HepG2 (cell line): ENCODE measurements at regions not wholly inside any gene's neighbourhood (a gene's known extent, or its start where the extent isn't known, plus 50 kb on each side); places are given as distances from the start of the nearest gene placed in this dataset.

Experiments used
- ATAC-seq: fragments of 200-7000 bp; cut with Tn5 transposase; 3 replicates; pipeline ENCODE4 v1.9.1; 2020; ENCODE audit warnings: mild to moderate bottlenecking, moderate library complexity
- BruUV-seq: library from RNA; stranded (reverse); fragments of 400-500 nt; replicated peaks from 2 replicates; lab custom pipeline; 2021; lab: Mats Ljungman, UMichigan
- CTCF ChIA-PET: fragments of 300-600 bp; formaldehyde crosslinking; extraction: SDS; loops from one replicate; lab custom pipeline; 2021; ENCODE audit warnings: low total read pairs, inconsistent platforms, low intra/inter-chr PET ratio; lab: Yijun Ruan, JAX
- POLR2A ChIA-PET: fragments of 350-600 bp; sonication (Branson Sonifier 250); formaldehyde crosslinking; loops from one replicate; lab custom pipeline; 2020; ENCODE audit warnings: antibody characterized with exemption, inconsistent platforms; lab: Yijun Ruan, JAX
- DNase-seq: peaks from one replicate; pipeline ENCODE4 v3.0.0-alpha.2; 2015; ENCODE audit warnings: low spot score
- FAIRE-seq: peaks from 3 replicates; lab custom pipeline; 2011; peaks lifted over from hg19 to GRCh38; lab: Jason Lieb, UNC
- H2AFZ ChIP-seq: one replicate; pipeline ENCODE4 v1.6.1; 2011; ENCODE audit warnings: low read length, inconsistent platforms
- H3K27ac ChIP-seq: fragments of 300-600 bp; 3 replicates; pipeline ENCODE4 v1.8.0; 2011; ENCODE audit warnings: mixed run types, mild to moderate bottlenecking, mixed read lengths, low read length, inconsistent platforms; ENCODE audit not compliant: insufficient read depth; ENCODE audit errors: extremely low read length
- H3K27me3 ChIP-seq, 2 experiments: fragments of 200-600 bp in 1 of 2; 2 replicates in 1 of 2; 3 replicates in 1 of 2; pipeline versions ENCODE4 v1.6.0 to v1.8.0; 2011; ENCODE audit warnings: low read length in 2 of 2, mild to moderate bottlenecking in 2 of 2, moderate library complexity in 2 of 2, inconsistent platforms in 1 of 2; ENCODE audit not compliant: insufficient read depth in 2 of 2, control insufficient read depth in 1 of 2
- H3K36me3 ChIP-seq, 2 experiments: fragments of 200-600 bp in 1 of 2; replicated peaks in 1 of 2; 2 replicates in 1 of 2; 3 replicates in 1 of 2; pipeline versions ENCODE4 v1.5.1 to v1.8.0; 2011; ENCODE audit warnings: low read length in 2 of 2, inconsistent platforms in 1 of 2; ENCODE audit not compliant: insufficient read depth in 2 of 2, control insufficient read depth in 1 of 2
- H3K4me1 ChIP-seq: 2 replicates; pipeline ENCODE4 v1.5.1; 2012; ENCODE audit warnings: low read length, inconsistent platforms; ENCODE audit not compliant: insufficient read depth
- H3K4me2 ChIP-seq: 2 replicates; pipeline ENCODE4 v1.6.0; 2011; ENCODE audit warnings: low read depth, low read length, inconsistent platforms
- H3K4me3 ChIP-seq, 3 experiments: fragments of 200-600 bp in 1 of 3; sonication (generic), shearing (Covaris generic) in 1 of 3; replicated peaks in 1 of 3; 2 replicates each; pipeline ENCODE4 v1.5.1; 2011 to 2016; ENCODE audit warnings: low read length in 3 of 3, inconsistent platforms in 2 of 3, low read depth in 2 of 3, mild to moderate bottlenecking in 2 of 3, control low read depth in 1 of 3, mixed read lengths in 1 of 3; ENCODE audit not compliant: insufficient read depth in 1 of 3
- H3K79me2 ChIP-seq: one replicate; pipeline ENCODE4 v1.6.1; 2011; ENCODE audit warnings: low read length, inconsistent platforms; ENCODE audit not compliant: insufficient read depth
- H3K9ac ChIP-seq: 2 replicates; pipeline ENCODE4 v1.6.0; 2011; ENCODE audit warnings: mild to moderate bottlenecking, low read depth, low read length, inconsistent platforms; ENCODE audit not compliant: insufficient read depth
- H3K9me3 ChIP-seq: 2 replicates; pipeline ENCODE4 v1.5.1; 2012; ENCODE audit warnings: mild to moderate bottlenecking, low read length
- H4K20me1 ChIP-seq: 2 replicates; pipeline ENCODE4 v1.6.0; 2011; ENCODE audit warnings: inconsistent platforms, mild to moderate bottlenecking, low read length, moderate library complexity; ENCODE audit not compliant: insufficient read depth
- MED8 ChIP-seq: sonication (generic); formaldehyde crosslinking; IDR thresholded peaks from 2 replicates; pipeline ENCODE4 v1.8.1; 2023; ENCODE audit warnings: mild to moderate bottlenecking, missing genetic modification reagents; ENCODE audit not compliant: insufficient replicate concordance
- RFX3 ChIP-seq: IDR thresholded peaks from 2 replicates; pipeline ENCODE4 v1.6.1; 2016; ENCODE audit warnings: missing biosample characterization, missing genetic modification reagents
- ZNF124 ChIP-seq: sonication (generic); formaldehyde crosslinking; IDR thresholded peaks from 2 replicates; pipeline ENCODE4 v1.4.0; 2020; ENCODE audit warnings: missing genetic modification reagents
- ZNF263 ChIP-seq: sonication (generic); formaldehyde crosslinking; IDR thresholded peaks from 2 replicates; pipeline ENCODE4 v1.4.0; 2020; ENCODE audit warnings: missing genetic modification reagents
- WGBS: methylation state at CpG from one replicate; pipeline ENCODE4 v1.1.6; 2017; ENCODE audit warnings: low lambda C conversion rate; 5-methylcytosine and 5-hydroxymethylcytosine counted together
- in situ Hi-C: cut with HindIII; loops from 2 replicates; pipeline ENCODE4 v1.10.0; 2017; ENCODE audit warnings: low pct_unique_long_range_greater_than_20kb; ENCODE audit not compliant: extremely low pct_ligation_motif_present
- intact Hi-C: fragments of 100-400 bp; cut with micrococcal nuclease; formaldehyde crosslinking; loops from one replicate; pipeline ENCODE4 v1.10.0; 2022; ENCODE audit not compliant: unreplicated experiment
- TF ChIP-seq, protein P1 (sequence below): sonication (generic); formaldehyde crosslinking; IDR thresholded peaks from 2 replicates; pipeline ENCODE4 v1.5.1; 2020; ENCODE audit warnings: missing genetic modification reagents, mild to moderate bottlenecking, borderline replicate concordance
- TF ChIP-seq, protein P2 (sequence below): sonication (generic); formaldehyde crosslinking; conservative IDR thresholded peaks from 2 replicates; pipeline ENCODE4 v1.8.0; 2022; ENCODE audit warnings: missing genetic modification reagents
- TF ChIP-seq, protein P3 (sequence below): sonication (generic); formaldehyde crosslinking; IDR thresholded peaks from 2 replicates; pipeline ENCODE4 v1.4.0; 2020; ENCODE audit warnings: missing genetic modification reagents, mild to moderate bottlenecking, borderline replicate concordance

DNA sequence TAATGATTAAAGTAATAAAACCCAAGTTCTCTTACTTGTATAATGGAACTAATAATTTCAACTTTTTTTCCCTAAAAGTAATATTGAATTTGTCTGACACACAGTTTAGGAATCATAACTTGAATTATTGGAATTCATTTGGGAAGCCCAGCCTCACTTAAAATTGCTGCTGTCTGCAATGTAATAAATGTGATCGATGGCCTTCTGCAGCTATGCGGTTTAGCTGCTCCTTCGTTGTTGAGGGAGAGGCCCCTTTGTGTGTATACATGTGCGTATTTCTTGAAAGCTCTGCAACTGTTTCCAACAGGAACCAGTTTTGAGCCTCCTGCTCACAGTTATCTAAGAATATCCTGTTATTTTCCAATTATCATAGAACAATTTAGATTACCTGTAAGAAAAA is 152.5 kb downstream of the AKR1D1 start:
- WGBS = 99% methylated on average over 4 of the region's 4 CpGs
- Histone ChIP-seq H3K36me3 (no peaks in the 10 kb centered on the region), H3K4me2 (no peak overlapping the region), H4K20me1 (no peaks in the 10 kb centered on the region), H3K4me1 (peaks cover 30% of the 10 kb centered on the region), H3K27me3 (no peaks in the 10 kb centered on the region), H3K4me3 (no peak overlapping the region), H3K27ac (no peak overlapping the region), H2AFZ (no peak overlapping the region), H3K9me3 (peaks cover 11% of the 10 kb centered on the region; the same call in 1 of the 2 replicates), H3K9ac (no peak overlapping the region), H3K79me2 (no peaks in the 10 kb centered on the region)
- no peak for DNase-seq
- intact Hi-C loops (no loop called here), in situ Hi-C loops (no loop called here)
- ChIA-PET CTCF (no interaction called here), POLR2A (no interaction called here)
- ATAC-seq = no peak
- no peak for FAIRE-seq
- TF ChIP-seq ZNF124 (no peak), ZNF263 (CRISPR knock-in tag) (no peak), MED8 (CRISPR knock-in tag) (no peak), RFX3 (CRISPR knock-in tag) (no peak)
- TF ChIP-seq, protein P1, sequence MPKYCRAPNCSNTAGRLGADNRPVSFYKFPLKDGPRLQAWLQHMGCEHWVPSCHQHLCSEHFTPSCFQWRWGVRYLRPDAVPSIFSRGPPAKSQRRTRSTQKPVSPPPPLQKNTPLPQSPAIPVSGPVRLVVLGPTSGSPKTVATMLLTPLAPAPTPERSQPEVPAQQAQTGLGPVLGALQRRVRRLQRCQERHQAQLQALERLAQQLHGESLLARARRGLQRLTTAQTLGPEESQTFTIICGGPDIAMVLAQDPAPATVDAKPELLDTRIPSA = no peak
- TF ChIP-seq, protein P2, sequence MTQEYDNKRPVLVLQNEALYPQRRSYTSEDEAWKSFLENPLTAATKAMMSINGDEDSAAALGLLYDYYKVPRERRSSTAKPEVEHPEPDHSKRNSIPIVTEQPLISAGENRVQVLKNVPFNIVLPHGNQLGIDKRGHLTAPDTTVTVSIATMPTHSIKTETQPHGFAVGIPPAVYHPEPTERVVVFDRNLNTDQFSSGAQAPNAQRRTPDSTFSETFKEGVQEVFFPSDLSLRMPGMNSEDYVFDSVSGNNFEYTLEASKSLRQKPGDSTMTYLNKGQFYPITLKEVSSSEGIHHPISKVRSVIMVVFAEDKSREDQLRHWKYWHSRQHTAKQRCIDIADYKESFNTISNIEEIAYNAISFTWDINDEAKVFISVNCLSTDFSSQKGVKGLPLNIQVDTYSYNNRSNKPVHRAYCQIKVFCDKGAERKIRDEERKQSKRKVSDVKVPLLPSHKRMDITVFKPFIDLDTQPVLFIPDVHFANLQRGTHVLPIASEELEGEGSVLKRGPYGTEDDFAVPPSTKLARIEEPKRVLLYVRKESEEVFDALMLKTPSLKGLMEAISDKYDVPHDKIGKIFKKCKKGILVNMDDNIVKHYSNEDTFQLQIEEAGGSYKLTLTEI (CRISPR knock-in tag) = no peak
- TF ChIP-seq, protein P3, sequence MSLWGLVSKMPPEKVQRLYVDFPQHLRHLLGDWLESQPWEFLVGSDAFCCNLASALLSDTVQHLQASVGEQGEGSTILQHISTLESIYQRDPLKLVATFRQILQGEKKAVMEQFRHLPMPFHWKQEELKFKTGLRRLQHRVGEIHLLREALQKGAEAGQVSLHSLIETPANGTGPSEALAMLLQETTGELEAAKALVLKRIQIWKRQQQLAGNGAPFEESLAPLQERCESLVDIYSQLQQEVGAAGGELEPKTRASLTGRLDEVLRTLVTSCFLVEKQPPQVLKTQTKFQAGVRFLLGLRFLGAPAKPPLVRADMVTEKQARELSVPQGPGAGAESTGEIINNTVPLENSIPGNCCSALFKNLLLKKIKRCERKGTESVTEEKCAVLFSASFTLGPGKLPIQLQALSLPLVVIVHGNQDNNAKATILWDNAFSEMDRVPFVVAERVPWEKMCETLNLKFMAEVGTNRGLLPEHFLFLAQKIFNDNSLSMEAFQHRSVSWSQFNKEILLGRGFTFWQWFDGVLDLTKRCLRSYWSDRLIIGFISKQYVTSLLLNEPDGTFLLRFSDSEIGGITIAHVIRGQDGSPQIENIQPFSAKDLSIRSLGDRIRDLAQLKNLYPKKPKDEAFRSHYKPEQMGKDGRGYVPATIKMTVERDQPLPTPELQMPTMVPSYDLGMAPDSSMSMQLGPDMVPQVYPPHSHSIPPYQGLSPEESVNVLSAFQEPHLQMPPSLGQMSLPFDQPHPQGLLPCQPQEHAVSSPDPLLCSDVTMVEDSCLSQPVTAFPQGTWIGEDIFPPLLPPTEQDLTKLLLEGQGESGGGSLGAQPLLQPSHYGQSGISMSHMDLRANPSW = no peak
- no TSS peak for BruUV-seq
